ENCODE measurements at regions not wholly inside any gene's neighbourhood (a gene's known extent, or its start where the extent isn't known, plus 50 kb on each side); places are given as distances from the start of the nearest gene placed in this dataset.

- TF ChIP-seq REST (IDR thresholded peaks at IDR 0.05; ENCODE audit: insufficient replicate concordance, low read depth) (no peak), CTCF (IDR thresholded peaks at IDR 0.05; ENCODE audit: insufficient read depth, low read length) (no peak)
These were observed 670.2 kb downstream of the TBC1D22A start for GRCh38 chr22:47432683-47433082.

All from HL-60 (cell line).